HG03095 (cell line): ENCODE measurements at regions not wholly inside any gene's neighbourhood (a gene's known extent, or its start where the extent isn't known, plus 50 kb on each side); places are given as distances from the start of the nearest gene placed in this dataset.

Source experiments
- ATAC-seq: cut with Tn5 transposase; IDR thresholded peaks from one replicate; pipeline ENCODE4 v1.9.1; 2021; ENCODE audit warnings: moderate library complexity; ENCODE audit not compliant: unreplicated experiment

DNA sequence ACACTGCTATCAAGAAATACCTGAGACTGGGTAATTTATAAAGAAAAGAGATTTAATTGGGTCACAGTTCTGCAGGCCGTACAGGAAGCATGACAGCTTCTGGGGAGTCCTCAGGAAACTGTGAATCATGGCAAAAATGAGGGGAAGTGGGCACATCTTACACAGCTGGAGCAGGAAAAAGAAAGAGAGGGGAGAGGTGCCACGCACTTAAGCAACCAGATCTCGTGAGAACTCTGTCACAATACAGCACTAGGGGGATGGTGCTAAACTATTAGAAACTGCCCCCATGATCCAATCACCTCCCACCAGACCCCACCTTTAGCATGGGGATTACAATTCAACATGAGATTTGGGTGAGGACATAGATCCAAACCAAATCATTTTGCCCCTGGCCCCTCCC lies 105.5 kb upstream of the CPLX2 start:
- ATAC-seq = no peak

DNA sequence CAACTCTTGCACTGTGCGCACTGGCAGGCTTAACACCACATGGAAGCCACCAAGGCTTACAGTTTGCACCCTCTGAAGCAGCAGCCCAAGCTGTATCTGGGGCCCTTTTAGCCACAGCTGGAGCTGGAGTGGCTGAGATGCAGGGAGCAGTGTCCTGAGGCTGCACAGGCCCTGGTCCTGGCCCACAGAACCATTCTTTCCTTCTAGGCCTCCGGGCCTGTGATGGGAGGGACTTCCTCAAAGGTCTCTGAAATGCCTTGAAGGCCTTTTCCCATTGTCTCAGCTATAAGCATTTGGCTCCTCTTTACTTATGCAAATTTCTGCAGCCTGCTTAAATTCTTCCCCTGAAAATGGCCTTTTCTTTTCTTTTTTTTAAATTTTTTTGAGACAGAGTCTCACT lies 104.4 kb upstream of the CPLX2 start:
- ATAC-seq = no peak

DNA sequence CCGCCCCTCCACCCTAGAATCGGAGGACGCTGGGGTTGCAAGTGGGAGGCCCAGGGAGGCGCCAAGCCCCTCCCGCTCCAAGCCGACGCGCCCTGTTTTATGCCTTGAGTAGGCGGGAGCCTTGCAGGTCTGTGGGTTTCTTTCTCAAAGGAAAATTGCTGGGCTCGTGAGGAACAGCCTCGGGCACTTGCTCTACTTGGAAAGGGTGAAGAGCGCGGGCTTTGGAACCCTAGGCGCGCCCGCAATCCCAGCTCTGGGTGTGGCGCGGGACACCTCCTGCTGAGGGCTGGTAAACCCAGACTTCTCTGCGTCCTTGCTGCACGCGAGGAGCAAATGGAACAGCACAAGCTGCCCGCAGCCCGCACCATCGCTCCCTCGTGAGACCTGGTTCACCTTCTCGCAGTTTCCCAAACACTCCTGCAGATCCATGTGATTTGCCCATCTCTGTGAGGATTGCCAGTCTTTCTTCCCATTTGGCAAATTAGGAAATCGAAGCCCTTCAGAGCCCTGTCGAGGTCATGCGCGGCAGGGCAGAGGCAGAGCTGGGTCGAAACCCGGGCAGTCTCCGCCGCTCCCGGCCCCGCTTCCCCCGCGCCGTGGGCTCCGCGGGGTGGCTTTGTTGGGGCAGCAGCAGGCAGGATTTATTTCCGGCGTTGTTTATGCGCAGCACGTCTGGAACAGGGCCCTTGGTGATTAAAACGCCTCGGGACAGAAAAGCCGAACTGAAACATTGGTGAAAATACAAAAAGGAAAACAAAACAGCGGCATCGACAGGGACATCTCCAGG lies 98.4 kb upstream of the CPLX2 start:
- no peak for ATAC-seq

DNA sequence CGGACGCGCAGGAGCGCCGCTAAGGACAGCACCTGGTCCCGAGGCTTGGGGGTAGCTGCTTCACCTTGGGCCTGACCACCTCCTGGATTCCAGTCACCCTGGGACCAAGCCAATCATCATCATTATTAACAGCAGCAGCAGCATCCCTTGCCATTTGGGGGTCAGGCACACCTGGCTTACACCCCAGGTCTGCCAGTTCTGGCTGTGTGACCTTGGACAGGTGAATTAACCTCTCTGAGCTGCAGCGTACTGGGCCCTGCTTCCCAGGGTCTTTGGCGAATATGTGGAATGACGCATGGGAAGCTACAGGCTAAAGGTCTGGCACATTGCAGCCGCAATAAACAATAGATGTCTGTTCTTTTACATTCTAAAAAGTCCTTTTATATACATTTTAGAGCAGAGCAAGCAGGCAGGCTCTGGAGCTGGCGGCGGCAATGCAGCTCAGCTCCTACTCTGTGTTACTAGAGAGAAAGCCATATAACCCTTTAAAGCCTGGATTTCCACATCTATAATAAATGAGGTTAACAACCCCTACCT lies 97.8 kb upstream of the CPLX2 start:
- no peak for ATAC-seq

DNA sequence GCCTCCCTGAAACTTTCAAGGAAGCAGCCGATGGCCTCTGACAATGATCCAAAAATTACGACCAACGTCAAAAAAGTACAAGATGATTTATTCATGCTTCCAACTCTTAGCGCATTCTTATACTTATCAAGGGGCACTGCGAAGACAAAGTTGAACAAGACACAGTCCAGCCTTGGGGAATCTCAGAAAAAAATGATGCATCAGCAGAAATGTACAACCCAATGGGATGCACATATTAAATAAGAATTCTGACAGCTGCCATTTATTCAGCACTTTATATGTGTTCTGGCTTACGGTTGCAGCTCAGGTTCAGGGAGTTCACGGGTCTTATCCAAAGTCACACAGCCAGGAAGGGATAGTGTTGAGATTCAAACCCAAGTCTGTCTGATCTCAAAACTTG lies 96.0 kb upstream of the CPLX2 start:
- ATAC-seq = no peak

DNA sequence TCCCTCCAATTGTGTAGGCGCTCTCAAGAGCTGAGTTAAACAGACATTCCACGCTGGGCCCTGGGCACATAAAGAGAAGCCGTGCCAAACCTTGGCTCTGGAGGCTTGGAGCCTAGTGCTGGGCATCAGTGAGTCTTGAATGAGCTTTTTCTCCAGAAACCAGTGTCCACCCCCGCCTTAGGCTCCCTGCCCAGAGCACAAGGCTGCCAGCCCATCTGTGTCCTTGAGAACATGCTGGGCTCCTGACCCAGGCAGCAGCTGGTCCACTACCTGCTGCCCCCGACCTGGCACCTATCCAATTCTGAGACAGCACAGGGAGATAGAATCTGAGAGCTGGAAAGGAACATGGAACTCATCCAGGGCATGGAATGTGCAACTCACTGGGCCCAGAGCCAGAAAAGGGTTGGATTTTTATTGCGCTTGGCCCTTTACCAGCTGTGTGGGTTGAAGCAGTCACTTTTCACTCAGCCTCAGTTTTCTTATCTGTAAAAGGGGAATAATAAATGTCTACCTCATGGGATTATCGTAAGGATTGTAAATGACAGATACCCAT lies 92.4 kb upstream of the CPLX2 start:
- ATAC-seq = no peak

DNA sequence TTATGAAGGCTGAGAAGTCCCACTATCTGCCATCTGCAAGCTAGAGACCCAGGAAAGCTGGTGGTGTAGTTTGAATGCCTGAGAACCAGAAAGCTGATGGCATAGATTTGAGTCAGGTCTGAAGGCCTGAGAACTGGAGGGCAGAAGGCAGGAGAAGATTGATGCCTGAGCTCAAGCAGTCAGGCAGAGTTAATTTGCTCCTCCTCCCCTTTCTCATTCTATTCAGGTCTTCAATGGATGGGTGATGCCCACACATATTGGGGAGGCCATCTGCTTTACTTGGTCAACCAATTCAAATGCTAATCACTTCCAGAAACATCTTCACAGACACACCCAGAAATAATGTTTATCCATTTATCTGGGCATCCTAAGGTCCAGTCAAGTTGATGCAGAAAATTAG lies 87.6 kb upstream of the CPLX2 start:
- ATAC-seq = no peak

DNA sequence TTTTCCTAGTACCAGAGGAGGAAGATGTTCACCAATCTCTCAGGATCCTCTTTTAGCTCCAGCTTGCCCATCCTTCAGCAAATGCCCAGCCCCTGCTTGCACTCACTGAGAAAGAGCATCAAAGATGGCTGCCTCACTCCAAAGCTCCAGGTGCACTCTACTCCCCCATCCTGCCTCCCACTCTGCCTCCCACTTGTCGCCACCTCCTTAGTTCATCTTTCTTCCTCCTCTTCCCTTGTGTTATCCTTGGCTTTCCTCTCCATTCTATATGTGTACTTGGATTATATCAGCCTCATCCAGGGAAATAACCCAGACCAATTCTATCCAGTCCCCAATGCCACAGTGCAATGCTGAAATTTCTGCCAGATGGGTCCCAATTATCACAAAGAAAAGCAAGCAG lies 87.1 kb upstream of the CPLX2 start:
- no peak for ATAC-seq

DNA sequence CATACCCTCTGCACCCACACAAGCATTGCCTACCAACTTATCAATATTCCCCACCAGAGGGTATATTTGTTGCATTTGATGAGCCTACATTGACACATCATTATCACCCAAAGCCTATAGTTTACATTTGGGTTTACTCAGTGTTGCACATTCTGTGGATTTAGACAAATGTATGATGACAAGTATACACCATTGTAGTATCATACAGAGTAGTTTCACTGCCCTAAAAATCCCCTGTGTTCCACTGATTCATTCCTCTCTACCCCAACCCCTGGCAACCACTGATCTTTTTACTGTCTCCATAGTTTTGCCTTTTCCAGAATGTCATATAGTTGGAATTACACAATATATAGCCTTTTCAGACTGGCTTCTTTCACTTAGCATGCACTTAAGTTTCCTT lies 85.7 kb upstream of the CPLX2 start:
- ATAC-seq = no peak

DNA sequence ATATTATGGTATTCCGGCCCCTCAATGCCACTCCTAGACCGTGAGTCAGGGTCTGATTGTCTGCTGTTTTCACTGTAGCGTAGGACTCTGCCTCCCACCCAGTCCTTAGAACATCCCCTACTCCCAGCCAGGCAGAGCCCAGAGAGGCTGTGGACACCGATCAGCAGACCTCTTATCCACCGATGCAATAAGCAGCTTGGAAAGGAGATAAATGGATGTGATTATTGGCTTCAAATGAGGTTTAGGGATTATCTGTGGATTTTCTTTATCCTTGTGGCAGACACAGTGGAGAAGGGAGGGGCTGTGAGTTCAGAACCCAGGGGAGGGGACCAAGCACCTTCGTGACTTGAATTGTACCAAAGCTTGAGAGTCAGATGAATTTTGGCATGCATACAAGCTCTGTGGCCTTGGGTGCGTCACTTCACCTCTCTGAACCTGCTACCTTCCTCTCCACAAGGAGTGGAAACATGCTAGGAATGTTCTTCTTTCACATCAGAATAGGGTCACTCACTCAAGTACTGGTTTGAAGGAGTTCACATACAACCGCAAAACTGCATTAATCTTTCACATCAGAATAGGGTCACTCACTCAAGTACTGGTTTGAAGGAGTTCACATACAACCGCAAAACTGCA lies 83.1 kb upstream of the CPLX2 start:
- ATAC-seq = no peak

DNA sequence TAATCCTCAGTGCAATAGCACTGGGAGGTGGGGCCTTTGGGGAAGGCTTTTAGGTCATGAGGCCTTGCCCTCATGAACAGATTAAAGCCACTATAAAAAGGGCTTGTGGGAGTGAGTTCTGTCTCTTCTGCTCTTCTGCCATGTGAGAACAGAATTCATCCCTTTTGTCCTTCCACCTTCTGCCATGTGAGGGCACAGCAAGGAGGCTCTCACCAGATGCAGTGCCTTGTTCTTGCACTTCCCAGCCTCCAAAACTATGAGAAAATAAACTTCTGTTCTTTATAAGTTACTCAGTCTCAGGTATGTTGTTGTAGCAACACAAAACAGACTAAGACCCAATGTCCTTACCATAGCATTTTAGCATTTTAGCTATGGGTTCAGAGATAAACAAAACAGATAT lies 81.7 kb upstream of the CPLX2 start:
- no peak for ATAC-seq

DNA sequence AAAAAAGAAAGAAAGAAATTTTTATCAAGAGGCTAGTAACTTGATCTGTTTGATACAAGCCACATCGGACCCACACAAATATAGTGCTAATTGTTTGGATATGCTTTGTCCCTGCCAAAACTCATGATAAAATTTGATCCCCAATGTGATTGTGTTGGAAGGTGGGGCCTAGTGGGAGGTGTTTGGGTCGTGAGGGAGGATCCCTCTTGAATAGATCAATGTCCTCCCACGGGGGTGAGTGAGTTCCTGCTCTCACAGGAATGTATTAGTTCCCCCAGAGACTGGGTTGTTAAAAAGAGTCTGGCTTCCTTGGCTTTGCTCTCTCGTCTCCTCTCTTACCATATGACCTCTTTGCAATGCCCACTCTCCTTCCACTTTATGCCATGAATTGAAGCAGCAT lies 80.6 kb upstream of the CPLX2 start:
- ATAC-seq = no peak

DNA sequence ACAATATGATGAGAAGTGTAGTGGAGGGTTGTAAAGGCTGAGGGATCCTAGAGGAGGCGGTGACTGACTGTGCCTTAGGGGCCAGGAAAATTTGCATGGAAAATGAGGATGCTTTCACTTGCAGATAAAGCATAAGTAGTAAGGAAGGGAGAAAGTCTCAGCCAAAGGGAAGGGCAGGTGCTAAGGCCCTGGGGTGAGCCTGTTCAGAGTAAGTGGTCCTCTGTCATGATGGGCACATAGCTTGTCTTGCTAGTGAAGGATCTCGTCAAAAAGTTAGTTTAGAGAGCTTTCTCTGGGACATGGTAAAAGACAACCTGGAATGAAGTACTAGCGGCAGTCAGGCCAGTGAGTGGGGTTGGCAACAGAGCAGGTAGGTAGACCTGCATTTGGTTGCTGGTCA lies 75.4 kb upstream of the CPLX2 start:
- ATAC-seq = no peak

DNA sequence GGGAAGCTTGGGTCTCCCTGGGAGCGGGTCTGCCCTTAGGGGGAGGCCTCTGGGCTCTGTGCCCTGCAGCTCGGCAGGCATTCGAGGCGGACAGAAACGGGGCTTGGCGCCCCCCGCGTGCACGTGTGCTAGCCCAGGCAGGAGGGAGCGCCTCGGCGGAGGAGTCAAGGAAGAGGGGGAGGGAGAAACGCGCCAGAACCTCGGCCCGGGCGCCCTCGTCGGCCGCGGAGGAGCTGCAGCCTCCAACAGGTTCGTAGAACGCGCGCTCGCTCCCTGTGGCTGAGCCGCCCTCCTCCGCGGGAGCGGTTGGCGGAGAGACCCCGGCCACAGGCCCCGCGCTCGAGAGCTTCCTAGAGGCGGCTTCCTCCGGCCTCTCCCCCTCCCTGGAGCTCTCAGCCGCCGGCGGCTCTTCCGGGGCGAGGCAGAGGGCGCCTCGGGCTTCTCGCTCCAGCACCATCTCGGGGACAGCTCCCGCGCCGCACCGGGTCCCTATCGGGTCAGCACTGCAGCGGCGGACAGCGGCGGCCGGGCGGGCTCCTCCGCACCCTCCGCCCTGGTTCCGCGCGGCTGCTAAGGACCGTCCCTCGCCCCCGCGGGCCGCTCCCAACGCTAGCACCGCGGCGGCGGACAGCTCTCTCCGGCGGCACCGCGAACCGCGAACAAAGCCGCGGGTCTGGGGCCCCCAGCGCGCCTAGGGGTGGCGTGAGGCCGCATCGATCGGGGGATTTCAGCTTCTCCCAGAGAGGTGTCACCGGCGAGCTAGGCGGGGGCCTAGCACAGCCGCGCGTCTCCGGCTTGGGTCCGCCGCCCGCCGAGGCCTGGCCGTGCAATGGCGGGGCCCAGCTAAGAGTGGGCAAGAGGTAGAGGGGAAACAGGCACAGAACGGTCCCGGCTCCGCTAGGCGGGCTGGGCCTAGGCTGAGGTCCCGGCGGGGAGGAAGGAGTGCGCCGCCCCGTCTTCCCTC lies 74.6 kb upstream of the CPLX2 start:
- ATAC-seq = peak; percentile 80

DNA sequence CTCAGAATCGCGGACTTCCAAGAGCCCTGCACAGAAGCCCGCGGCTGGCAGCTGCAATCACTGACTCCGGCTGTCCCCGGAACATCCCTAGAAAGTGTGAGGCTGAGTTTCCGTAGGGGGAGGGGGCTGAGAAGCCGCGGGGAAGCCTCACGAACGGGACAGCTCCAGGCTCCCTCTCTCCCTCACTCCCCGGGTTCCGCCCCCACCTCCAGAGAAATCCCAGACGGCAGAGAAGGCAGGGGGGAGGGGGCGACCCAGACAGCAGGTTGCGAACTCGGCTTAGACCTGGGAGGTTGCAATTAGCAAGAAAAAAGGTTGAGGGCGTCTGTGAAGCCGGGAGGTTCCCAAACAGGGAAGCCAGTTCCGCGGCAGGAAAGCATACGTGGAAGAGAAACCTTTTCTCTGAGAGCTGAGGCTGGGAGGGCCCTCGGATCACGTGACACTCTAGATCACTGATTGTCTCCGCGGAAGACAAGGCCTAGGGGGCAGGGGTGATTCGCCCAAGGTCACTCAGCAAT lies 73.8 kb upstream of the CPLX2 start:
- ATAC-seq = no peak

DNA sequence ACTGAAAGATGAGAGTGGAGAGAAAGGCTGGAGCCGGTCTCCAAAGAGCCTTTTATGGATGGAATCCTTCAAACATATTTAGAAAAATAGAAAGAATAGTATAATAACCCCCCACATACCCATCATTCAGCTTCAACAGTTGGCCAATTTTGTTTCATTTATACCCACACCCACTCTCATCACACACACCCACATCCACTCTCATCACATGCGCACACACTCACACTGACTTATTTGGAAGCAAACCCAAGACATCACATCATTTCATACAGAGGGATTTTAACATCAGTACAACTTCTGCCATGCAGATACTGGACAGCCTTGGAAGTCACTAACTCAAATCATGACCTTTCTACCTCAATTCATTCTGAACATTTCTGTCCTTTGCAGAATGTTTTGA lies 72.8 kb upstream of the CPLX2 start:
- ATAC-seq = no peak

DNA sequence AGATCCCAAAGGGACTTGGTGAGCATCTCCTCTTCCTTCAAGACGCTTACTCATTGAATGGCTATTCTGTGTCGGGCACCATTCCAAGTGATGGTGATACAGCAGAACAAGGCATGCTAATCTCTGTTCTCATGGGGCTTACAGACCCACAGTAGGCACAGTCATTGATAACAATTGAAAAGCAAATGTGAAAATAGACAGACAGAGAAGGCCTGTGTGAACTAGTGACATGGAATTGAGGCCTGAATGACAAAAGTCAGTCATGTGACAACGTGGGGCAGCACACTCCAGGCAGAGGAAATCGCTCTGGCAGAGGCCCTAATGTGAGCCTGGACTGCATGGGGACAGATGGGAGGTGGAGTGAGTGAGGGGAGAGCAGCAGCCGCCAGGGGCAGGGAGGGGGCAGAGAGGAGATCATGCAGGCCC lies 70.7 kb upstream of the CPLX2 start:
- ATAC-seq = no peak

DNA sequence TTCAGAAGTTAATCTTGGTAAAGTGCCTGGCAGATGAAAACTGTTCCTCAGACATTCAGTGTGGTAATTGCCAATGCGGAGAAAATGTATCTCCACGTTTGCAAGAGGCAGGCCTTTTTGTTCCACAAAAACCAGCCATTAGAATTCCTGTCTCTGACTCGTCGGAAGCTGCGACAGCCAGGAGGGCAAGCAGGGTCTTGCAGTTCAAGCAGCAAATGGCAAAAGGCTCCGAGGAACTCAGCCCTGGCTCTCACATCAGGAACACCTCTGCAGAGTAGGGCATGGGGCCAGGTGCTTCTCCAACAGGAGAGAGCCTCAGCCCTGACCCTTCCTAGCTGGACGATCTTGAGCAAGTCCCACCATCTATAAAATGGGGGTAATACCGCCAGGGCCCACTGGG lies 69.0 kb upstream of the CPLX2 start:
- no peak for ATAC-seq

DNA sequence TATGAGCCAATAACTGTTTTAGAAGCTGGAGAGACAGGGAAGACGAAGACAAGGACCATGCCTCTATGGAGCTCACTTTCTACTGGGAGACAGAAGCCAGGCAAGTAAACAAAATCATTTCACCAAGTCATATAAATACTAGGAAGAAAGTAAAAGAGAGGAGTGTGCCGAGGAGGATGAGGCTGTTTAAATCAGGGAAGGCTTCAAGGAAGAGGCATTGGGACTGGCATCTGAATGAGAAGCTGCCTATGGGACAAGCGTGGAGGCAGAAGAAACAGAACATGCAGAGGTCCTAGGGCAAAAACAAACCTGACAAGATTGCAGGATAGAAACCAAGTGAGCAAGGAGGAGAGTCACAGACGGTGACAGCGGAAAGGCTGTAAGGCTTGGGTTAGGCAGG lies 68.1 kb upstream of the CPLX2 start:
- ATAC-seq = no peak

DNA sequence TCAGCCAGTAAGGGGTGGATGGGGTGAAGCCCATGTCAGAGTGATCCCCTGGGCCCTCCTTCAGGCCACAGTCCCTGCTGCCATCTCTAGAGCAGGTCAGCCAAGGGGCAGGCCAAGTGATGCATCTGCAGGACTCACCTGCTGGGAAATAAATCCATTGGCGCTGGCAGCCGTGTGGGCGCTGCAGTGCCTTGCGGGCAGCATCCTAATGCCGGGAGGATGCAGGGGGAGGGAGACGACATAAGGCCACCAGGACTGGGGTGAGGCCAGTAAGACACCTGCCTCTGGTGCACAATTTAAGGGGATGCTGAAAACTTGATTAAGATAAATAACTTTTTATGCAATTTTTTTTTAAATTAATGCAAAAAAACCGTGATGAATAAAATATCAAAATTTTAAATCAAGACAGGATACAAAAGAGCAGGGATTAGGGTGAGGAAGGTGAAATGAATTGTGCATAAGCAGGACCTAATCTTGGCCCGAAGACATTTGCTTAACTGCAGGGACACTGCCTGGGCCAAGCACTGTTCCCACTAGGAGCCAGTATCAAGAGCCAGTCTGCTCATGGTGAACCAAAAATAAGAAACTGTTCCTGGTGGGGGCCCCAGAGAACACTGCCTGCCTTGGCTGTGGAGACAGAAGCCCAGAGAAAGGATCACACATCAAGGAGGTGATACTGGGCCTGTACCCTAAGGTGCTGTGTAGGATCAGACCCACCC lies 67.5 kb upstream of the CPLX2 start:
- no peak for ATAC-seq
